NCI-H1694 (cell line): ENCODE measurements at regions not wholly inside any gene's neighbourhood (a gene's known extent, or its start where the extent isn't known, plus 50 kb on each side); places are given as distances from the start of the nearest gene placed in this dataset.
"Not testable (repeated sequence)": the region's sequence is repeated elsewhere in the genome, so short reads cannot be mapped to it uniquely, and the experiment has no call there.

ENCODE experiments used
- DNase-seq: peaks from one replicate; lab custom pipeline; 2025; lab: John Stamatoyannopoulos, UW

GRCh38 chr5:136620621-136621020 lies 255.3 kb upstream of the TRPC7 start:
- DNase-seq = no peak

- no peak for DNase-seq
These were observed 254.7 kb upstream of the TRPC7 start for GRCh38 chr5:136620016-136620419.

- DNase-seq = no peak
These were observed 254.2 kb upstream of the TRPC7 start for GRCh38 chr5:136619556-136619955.

GRCh38 chr5:136615251-136616119 lies 250.1 kb upstream of the TRPC7 start:
- DNase-seq = no peak

GRCh38 chr5:136613230-136613629 lies 247.9 kb upstream of the TRPC7 start:
- no peak for DNase-seq

- DNase-seq = no peak
These were observed 240.3 kb upstream of the TRPC7 start for GRCh38 chr5:136605638-136606037.

- no peak for DNase-seq
These were observed 235.0 kb upstream of the TRPC7 start for GRCh38 chr5:136600306-136600705.

GRCh38 chr5:136598802-136599404 lies 233.6 kb upstream of the TRPC7 start:
- no peak for DNase-seq

- DNase-seq = no peak
These were observed 229.1 kb upstream of the TRPC7 start for GRCh38 chr5:136594416-136594815.

- DNase-seq = no peak
These were observed 225.2 kb upstream of the TRPC7 start for GRCh38 chr5:136590581-136590980.

- no peak for DNase-seq
These were observed 220.9 kb upstream of the TRPC7 start for GRCh38 chr5:136586196-136586595.

GRCh38 chr5:136584474-136584873 lies 219.1 kb upstream of the TRPC7 start:
- DNase-seq = no peak

GRCh38 chr5:136579238-136579637 lies 213.9 kb upstream of the TRPC7 start:
- no peak for DNase-seq

GRCh38 chr5:136569875-136570274 lies 204.5 kb upstream of the TRPC7 start:
- DNase-seq = not testable (repeated sequence)

GRCh38 chr5:136565457-136565856 lies 200.1 kb upstream of the TRPC7 start:
- DNase-seq = not testable (repeated sequence)

- DNase-seq = not testable (repeated sequence)
These were observed 199.7 kb upstream of the TRPC7 start for GRCh38 chr5:136565050-136565449.

GRCh38 chr5:136564431-136564830 lies 199.1 kb upstream of the TRPC7 start:
- not testable (repeated sequence) for DNase-seq

- DNase-seq = no peak
These were observed 198.1 kb upstream of the TRPC7 start for GRCh38 chr5:136563489-136563888.

GRCh38 chr5:136560126-136560525 lies 194.8 kb upstream of the TRPC7 start:
- DNase-seq = no peak

GRCh38 chr5:136559651-136560050 lies 194.3 kb upstream of the TRPC7 start:
- DNase-seq = no peak

GRCh38 chr5:136547096-136547495 lies 181.8 kb upstream of the TRPC7 start:
- DNase-seq = not testable (repeated sequence)

- not testable (repeated sequence) for DNase-seq
These were observed 181.1 kb upstream of the TRPC7 start for GRCh38 chr5:136546441-136546840.

GRCh38 chr5:136545031-136545430 lies 179.7 kb upstream of the TRPC7 start:
- not testable (repeated sequence) for DNase-seq
